ENCODE measurements at regions not wholly inside any gene's neighbourhood (a gene's known extent, or its start where the extent isn't known, plus 50 kb on each side); places are given as distances from the start of the nearest gene placed in this dataset.

- CTCF ChIA-PET = interaction anchor here (0.7 kb wide), 1 partner anchor 32 kb away, joined by 4 read pairs; no protein-coding TSS in a partner anchor
- no peaks in the 10 kb centered on the region; the same call in 1 of the 2 replicates for H3K9me3 ChIP-seq (ENCODE audit: control insufficient read depth, insufficient read depth, low read depth, low read length)
- TF ChIP-seq SIN3A (IDR thresholded peaks at IDR 0.05; ENCODE audit: borderline replicate concordance, insufficient read depth, low read depth, low read length) = no peak
- no peak for TF ChIP-seq REST (IDR thresholded peaks at IDR 0.05; ENCODE audit: insufficient read depth in 1 of 2, low read depth in 2 of 2, low read length in 1 of 2)
- no peak; the same call in 1 of the 2 replicates for TF ChIP-seq POLR2AphosphoS5 (IDR thresholded peaks at IDR 0.05; ENCODE audit: low read depth, low read length)
- no peak for TF ChIP-seq CTCF (IDR thresholded peaks at IDR 0.05)
- TF ChIP-seq TCF7L2 (IDR thresholded peaks at IDR 0.05; ENCODE audit: low read depth, low read length) = peak; percentile 44
- H3K36me3 ChIP-seq (ENCODE audit: control insufficient read depth, insufficient read depth, low read length) = no peaks in the 10 kb centered on the region
- H3K27ac ChIP-seq (ENCODE audit: low read length) = peak overlapping the region; percentile 100
- peaks cover 47% of the 10 kb centered on the region for H3K4me1 ChIP-seq (ENCODE audit: control insufficient read depth, insufficient read depth, low read length)
- ATAC-seq = peak; percentile 54
- peak overlapping the region; percentile 13 to 22 for H3K4me3 ChIP-seq (ENCODE audit: low read depth in 2 of 2, low read length in 2 of 2)
- TSS peak; percentile 96 for BruUV-seq (replicated peaks)
- no peak for DNase-seq (ENCODE audit: low read depth, low spot score)
- in situ Hi-C loops (cut with HindIII; ENCODE audit: low pct_unique_long_range_greater_than_20kb, low sequenced_read_pairs) (no loop called here), intact Hi-C loops (cut with micrococcal nuclease; ENCODE audit: unreplicated experiment) (loop anchor here (5.0 kb wide), 2 partner anchors 34 to 99 kb away; partner anchors contain the start of gene KLF6)
- no peaks in the 10 kb centered on the region for H3K27me3 ChIP-seq (ENCODE audit: control insufficient read depth, insufficient read depth, low read length)
- POLR2A ChIA-PET = interaction anchor here (0.6 to 1.4 kb wide), 2 partner anchors 33 to 102 kb away, joined by 5 to 6 read pairs; partner anchors contain the start of gene KLF6
Observed at GRCh38 chr10:3886641-3887251, 101.7 kb upstream of the KLF6 start.

GRCh38 chr10:3886191-3886590, 101.2 kb upstream of the KLF6 start:
- H3K36me3 ChIP-seq (ENCODE audit: control insufficient read depth, insufficient read depth, low read length) = no peaks in the 10 kb centered on the region
- H3K4me1 ChIP-seq (ENCODE audit: control insufficient read depth, insufficient read depth, low read length) = peaks cover 42% of the 10 kb centered on the region
- TF ChIP-seq SIN3A (IDR thresholded peaks at IDR 0.05; ENCODE audit: borderline replicate concordance, insufficient read depth, low read depth, low read length) (no peak), TCF7L2 (IDR thresholded peaks at IDR 0.05; ENCODE audit: low read depth, low read length) (no peak), REST (IDR thresholded peaks at IDR 0.05; ENCODE audit: insufficient read depth in 1 of 2, low read depth in 2 of 2, low read length in 1 of 2) (no peak), POLR2AphosphoS5 (IDR thresholded peaks at IDR 0.05; ENCODE audit: low read depth, low read length) (no peak), CTCF (IDR thresholded peaks at IDR 0.05) (no peak)
- H3K27ac ChIP-seq (ENCODE audit: low read length) = peak overlapping the region; percentile 100
- no TSS peak for BruUV-seq (replicated peaks)
- DNase-seq (ENCODE audit: low read depth, low spot score) = no peak
- intact Hi-C loops (cut with micrococcal nuclease; ENCODE audit: unreplicated experiment) = loop anchor here (5.0 kb wide), 2 partner anchors 34 to 99 kb away; partner anchors contain the start of gene KLF6
- no peaks in the 10 kb centered on the region; the same call in 1 of the 2 replicates for H3K9me3 ChIP-seq (ENCODE audit: control insufficient read depth, insufficient read depth, low read depth, low read length)
- H3K27me3 ChIP-seq (ENCODE audit: control insufficient read depth, insufficient read depth, low read length) = no peaks in the 10 kb centered on the region
- in situ Hi-C loops (cut with HindIII; ENCODE audit: low pct_unique_long_range_greater_than_20kb, low sequenced_read_pairs) = no loop called here
- ChIA-PET POLR2A (interaction anchor here (0.6 to 1.4 kb wide), 2 partner anchors 33 to 101 kb away, joined by 5 to 6 read pairs; partner anchors contain the start of gene KLF6), CTCF (interaction anchor here (0.7 kb wide), 1 partner anchor 32 kb away, joined by 4 read pairs; no protein-coding TSS in a partner anchor)
- peak overlapping the region; percentile 13 to 22 for H3K4me3 ChIP-seq (ENCODE audit: low read depth in 2 of 2, low read length in 2 of 2)
- peak; percentile 68 for ATAC-seq

Data from Panc1 (cell line).